Keratinocyte (primary cell): ENCODE measurements at regions not wholly inside any gene's neighbourhood (a gene's known extent, or its start where the extent isn't known, plus 50 kb on each side); places are given as distances from the start of the nearest gene placed in this dataset.

Experiments
- DNase-seq: peaks from one replicate; pipeline ENCODE4 v3.0.0-alpha.2; 2011; ENCODE audit warnings: low read depth, missing footprints, low spot score
- FAIRE-seq: peaks from 2 replicates; lab custom pipeline; 2011; peaks lifted over from hg19 to GRCh38; lab: Jason Lieb, UNC
- H2AFZ ChIP-seq: 2 replicates; pipeline ENCODE4 v1.6.0; 2012; ENCODE audit warnings: low read length, control low read depth, inconsistent platforms; ENCODE audit not compliant: control insufficient read depth
- H3K27ac ChIP-seq: 2 replicates; pipeline ENCODE4 v1.5.1; 2011; ENCODE audit warnings: low read length; ENCODE audit not compliant: control insufficient read depth, insufficient read depth
- H3K27me3 ChIP-seq: 3 replicates; pipeline ENCODE4 v1.6.0; 2011; ENCODE audit warnings: low read length; ENCODE audit not compliant: control insufficient read depth, insufficient read depth; ENCODE audit errors: extremely low read depth
- H3K36me3 ChIP-seq, 2 experiments: 2 replicates in 1 of 2; 3 replicates in 1 of 2; pipeline ENCODE4 v1.5.1; 2011; ENCODE audit warnings: low read length in 2 of 2, mild to moderate bottlenecking in 1 of 2; ENCODE audit not compliant: control insufficient read depth in 2 of 2, insufficient read depth in 2 of 2; ENCODE audit errors: extremely low read depth in 1 of 2
- H3K4me1 ChIP-seq: 3 replicates; pipeline ENCODE4 v1.5.1; 2011; ENCODE audit warnings: low read length; ENCODE audit not compliant: control insufficient read depth, insufficient read depth; ENCODE audit errors: extremely low read depth
- H3K4me2 ChIP-seq: 3 replicates; pipeline ENCODE4 v1.6.0; 2011; ENCODE audit warnings: low read depth, low read length; ENCODE audit not compliant: control insufficient read depth, insufficient read depth; ENCODE audit errors: extremely low read depth
- H3K4me3 ChIP-seq, 3 experiments: fragments of 200-600 bp in 1 of 3; sonication (generic) in 1 of 3; 2 replicates in 2 of 3; 3 replicates in 1 of 3; pipeline ENCODE4 v1.5.1; 2011 to 2016; ENCODE audit warnings: low read length in 3 of 3, mild to moderate bottlenecking in 3 of 3, control low read depth in 2 of 3, inconsistent platforms in 1 of 3, low read depth in 1 of 3, mixed read lengths in 1 of 3, mixed run types in 1 of 3, moderate library complexity in 1 of 3; ENCODE audit not compliant: control insufficient read depth in 2 of 3, insufficient read depth in 2 of 3; ENCODE audit errors: extremely low read depth in 1 of 3
- H3K79me2 ChIP-seq: 2 replicates; pipeline ENCODE4 v1.6.0; 2012; ENCODE audit warnings: low read length; ENCODE audit not compliant: control insufficient read depth, insufficient read depth
- H3K9ac ChIP-seq: 3 replicates; pipeline ENCODE4 v1.6.0; 2011; ENCODE audit warnings: low read length; ENCODE audit not compliant: control insufficient read depth, insufficient read depth; ENCODE audit errors: extremely low read depth
- H3K9me1 ChIP-seq: 3 replicates; pipeline ENCODE4 v1.6.0; 2011; ENCODE audit warnings: low read length; ENCODE audit not compliant: control insufficient read depth, insufficient read depth; ENCODE audit errors: extremely low read depth
- H3K9me3 ChIP-seq: 2 replicates; pipeline ENCODE4 v1.5.1; 2012; ENCODE audit warnings: low read depth, low read length; ENCODE audit not compliant: control insufficient read depth
- H4K20me1 ChIP-seq: 3 replicates; pipeline ENCODE4 v1.6.0; 2011; ENCODE audit warnings: low read length; ENCODE audit not compliant: control insufficient read depth, insufficient read depth; ENCODE audit errors: extremely low read depth
- CTCF ChIP-seq, 3 experiments: IDR thresholded peaks in 1 of 3; conservative IDR thresholded peaks in 1 of 3; optimal IDR thresholded peaks in 1 of 3; 2 replicates in 2 of 3; 3 replicates in 1 of 3; pipeline versions ENCODE3 to v1.5.1; 2011; ENCODE audit warnings: low read length in 3 of 3, mild to moderate bottlenecking in 3 of 3, moderate library complexity in 2 of 3, control low read depth in 1 of 3, inconsistent platforms in 1 of 3; ENCODE audit not compliant: insufficient read depth in 2 of 3; ENCODE audit errors: extremely low read depth in 1 of 3
- EZH2 ChIP-seq: IDR thresholded peaks from one replicate; pipeline ENCODE4 v1.6.1; 2012; ENCODE audit warnings: inconsistent platforms, mild to moderate bottlenecking, low read length, moderate library complexity
- dilution Hi-C: fragments of 300-500 bp; cut with MboI; formaldehyde crosslinking; loops from one replicate; pipeline ENCODE4 v1.7.0; 2020; ENCODE audit warnings: low sequenced_read_pairs; ENCODE audit not compliant: extremely low pct_ligation_motif_present

- H3K4me3 ChIP-seq = no peak overlapping the region
- H3K9me3 ChIP-seq = no peaks in the 10 kb centered on the region
- DNase-seq (no peak), FAIRE-seq (no peak)
- H3K9ac ChIP-seq = no peak overlapping the region
- no peaks in the 10 kb centered on the region for H3K27me3 ChIP-seq
- H3K79me2 ChIP-seq = no peaks in the 10 kb centered on the region
- H3K36me3 ChIP-seq = no peaks in the 10 kb centered on the region
- TF ChIP-seq CTCF (optimal IDR thresholded peaks at IDR 0.05 in 1 of 3, IDR thresholded peaks at IDR 0.05 in 1 of 3, conservative IDR thresholded peaks at IDR 0.05 in 1 of 3; ENCODE audit: extremely low read depth in 1 of 3, insufficient read depth in 2 of 3, low read length in 3 of 3) = no peak
- TF ChIP-seq EZH2 = no peak
- H3K4me2 ChIP-seq = no peak overlapping the region
- dilution Hi-C loops = no loop called here
- no peaks in the 10 kb centered on the region for H3K9me1 ChIP-seq
- H2AFZ ChIP-seq = no peak overlapping the region
- H3K4me1 ChIP-seq = no peaks in the 10 kb centered on the region
- H3K27ac ChIP-seq = no peak overlapping the region
- H4K20me1 ChIP-seq = no peaks in the 10 kb centered on the region
These were observed 712.7 kb downstream of the UQCRFS1 start for GRCh38 chr19:28500296-28500695.

- Histone ChIP-seq H3K9me3 (no peaks in the 10 kb centered on the region), H3K36me3 (no peaks in the 10 kb centered on the region), H3K9ac (no peak overlapping the region), H3K4me3 (no peak overlapping the region), H3K4me1 (no peaks in the 10 kb centered on the region), H3K79me2 (no peaks in the 10 kb centered on the region), H3K27ac (no peak overlapping the region), H3K27me3 (no peaks in the 10 kb centered on the region), H4K20me1 (no peaks in the 10 kb centered on the region), H3K9me1 (no peaks in the 10 kb centered on the region), H3K4me2 (no peak overlapping the region), H2AFZ (no peak overlapping the region)
- FAIRE-seq = no peak
- no peak for DNase-seq
- TF ChIP-seq EZH2 (no peak), CTCF (optimal IDR thresholded peaks at IDR 0.05 in 1 of 3, IDR thresholded peaks at IDR 0.05 in 1 of 3, conservative IDR thresholded peaks at IDR 0.05 in 1 of 3; ENCODE audit: extremely low read depth in 1 of 3, insufficient read depth in 2 of 3, low read length in 3 of 3) (no peak)
- dilution Hi-C loops = no loop called here
These were observed 714.5 kb downstream of the UQCRFS1 start for GRCh38 chr19:28498404-28498976.
